Activated CD4-positive, alpha-beta T cell treated with anti-CD3 and anti-CD28 coated beads, Interleukin-2, Interleukin-6, amounts not matched to agents 100 ng/mL and 50 ng/mL, durations not matched to agents 16 hours and 8 hours (primary cell): ENCODE measurements at regions not wholly inside any gene's neighbourhood (a gene's known extent, or its start where the extent isn't known, plus 50 kb on each side); places are given as distances from the start of the nearest gene placed in this dataset.
A peak's percentile ranks its signal among the peaks of the same experiment; 100 is the strongest.
"Not testable (repeated sequence)": the region's sequence is repeated elsewhere in the genome, so short reads cannot be mapped to it uniquely, and the experiment has no call there.

Source experiments
- DNase-seq: peaks from one replicate; pipeline ENCODE4 v3.0.0-alpha.2; 2020

DNA sequence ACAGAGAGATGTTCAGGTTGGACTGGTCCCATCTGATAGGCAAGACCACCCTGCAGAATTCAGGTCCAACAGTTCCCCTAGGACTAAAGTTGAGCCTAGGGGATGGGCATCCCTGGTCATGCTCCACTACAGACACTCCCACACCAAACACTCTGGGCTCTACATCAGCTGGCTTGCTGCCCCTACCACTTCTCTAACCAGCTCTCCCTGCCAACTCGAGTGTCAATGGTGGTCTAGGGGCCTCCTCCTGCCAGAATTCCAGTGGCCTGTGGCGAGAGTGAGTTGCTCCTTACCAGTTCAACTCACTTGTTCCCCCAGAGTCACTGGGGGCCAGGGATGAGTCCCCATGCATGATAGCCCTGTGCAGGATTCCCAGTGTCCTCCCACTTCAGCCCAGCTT is 316.2 kb upstream of the PPP2R3A start:
- DNase-seq: no peak

DNA sequence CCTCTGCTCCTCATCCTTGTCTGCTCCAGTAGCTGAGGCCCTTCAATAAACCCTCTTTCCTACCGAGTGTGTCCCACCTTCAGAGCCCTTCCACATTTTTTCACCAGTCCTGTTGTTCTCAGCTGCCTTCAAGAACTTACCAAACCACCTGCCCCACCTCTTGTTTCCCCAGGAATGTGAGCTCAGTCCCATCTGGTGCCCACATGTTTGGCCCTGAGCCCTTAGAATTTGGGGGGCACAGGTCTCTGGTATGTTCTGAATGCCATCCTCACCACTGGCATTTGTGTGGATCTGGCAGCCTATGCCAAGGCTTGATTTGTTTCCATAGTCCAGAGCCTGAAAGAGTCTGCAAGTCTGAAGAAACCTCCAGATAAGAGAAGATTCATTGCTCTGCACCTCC is 315.2 kb upstream of the PPP2R3A start:
- no peak for DNase-seq

DNA sequence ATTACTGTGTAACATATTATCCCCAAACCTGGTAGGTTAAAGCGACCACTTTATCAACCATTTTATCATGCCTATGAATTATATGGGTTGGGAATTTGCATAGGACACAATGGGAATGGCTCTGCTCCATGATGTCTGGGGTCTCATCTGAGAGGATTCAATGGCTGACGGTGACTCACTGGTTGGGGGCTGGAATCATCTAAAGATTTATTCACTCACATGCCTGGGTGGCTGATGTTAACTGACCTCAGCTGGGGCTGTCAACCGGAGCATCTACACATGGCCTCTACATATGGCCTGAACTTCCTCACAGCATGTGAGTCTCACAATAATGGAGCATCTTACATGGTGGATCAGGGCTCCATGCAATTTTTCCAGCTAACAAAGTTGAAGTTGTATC is 313.1 kb upstream of the PPP2R3A start:
- DNase-seq: no peak

DNA sequence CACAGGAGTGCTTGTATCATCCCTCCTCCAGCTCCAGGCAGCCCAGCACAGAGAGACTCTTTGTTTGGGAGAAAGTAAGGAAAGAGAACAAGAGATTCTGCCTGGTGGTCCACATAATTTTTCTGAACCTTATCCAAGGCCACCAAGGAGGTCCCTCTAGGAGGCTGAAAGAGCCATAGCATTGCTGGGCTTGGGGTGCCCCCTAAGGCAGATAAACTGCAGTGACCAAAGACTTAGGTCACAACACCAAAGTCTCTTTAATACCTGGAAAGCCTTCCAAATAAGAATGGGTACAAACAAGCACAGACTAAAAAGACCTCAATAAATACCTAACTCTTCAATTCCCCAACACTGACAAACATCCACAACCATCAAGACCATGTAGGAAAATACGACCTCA is 310.2 kb upstream of the PPP2R3A start:
- no peak for DNase-seq

DNA sequence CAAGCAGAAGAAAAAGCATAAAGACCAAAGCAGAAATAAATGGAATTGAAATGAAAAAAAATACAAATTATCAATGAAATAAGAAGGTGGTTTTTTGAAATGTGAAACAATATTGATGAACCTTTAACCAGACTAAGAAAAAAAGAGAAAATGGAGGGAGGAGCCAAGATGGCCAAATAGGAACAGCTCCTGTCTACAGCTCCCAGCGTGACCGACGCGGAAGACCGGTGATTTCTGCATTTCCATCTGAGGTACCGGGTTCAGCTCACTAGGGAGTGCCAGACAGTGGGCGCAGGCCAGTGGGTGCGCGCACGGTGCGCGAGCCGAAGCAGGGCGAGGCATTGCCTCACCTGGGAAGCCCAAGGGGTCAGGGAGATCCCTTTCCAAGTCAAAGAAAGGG is 307.1 kb upstream of the PPP2R3A start:
- not testable (repeated sequence) for DNase-seq

DNA sequence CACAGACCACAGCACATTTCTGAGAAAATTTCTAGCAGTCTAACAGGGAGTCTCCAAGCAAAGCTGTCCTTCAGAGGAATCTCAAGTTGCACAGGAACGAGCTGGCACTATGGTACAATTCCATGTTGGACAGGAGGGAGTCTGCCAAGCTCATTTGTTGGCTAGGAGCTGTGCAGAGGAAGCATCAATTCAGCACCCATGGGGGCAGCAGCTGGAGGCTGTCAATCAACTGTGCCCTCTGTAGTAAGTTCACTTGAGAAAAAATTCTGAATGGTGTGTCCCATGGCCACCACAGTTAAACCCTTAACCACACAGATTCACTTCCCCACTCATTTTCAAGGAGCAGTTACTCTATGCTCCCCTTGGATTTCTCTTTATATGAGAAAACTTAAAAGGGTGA is 298.5 kb upstream of the PPP2R3A start:
- DNase-seq: no peak

DNA sequence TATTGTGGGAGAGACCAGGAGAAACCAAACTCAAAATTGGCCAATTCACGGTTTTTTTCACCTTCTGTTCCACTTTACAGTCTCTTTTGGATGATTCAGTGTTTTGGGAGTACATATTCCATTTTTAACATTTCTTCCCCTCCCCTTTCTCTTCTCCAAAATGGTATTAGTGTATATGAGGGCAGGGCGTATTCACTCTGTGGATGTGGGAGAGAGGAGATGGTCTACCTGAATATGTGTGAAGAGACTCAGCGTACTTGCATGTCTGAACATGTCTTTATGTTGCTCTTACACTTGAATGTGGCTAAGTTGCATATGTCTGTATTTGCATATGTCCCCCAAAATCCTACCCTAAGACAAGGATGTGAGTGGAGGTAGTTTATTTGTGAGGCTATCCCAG is 291.0 kb upstream of the PPP2R3A start:
- no peak for DNase-seq

DNA sequence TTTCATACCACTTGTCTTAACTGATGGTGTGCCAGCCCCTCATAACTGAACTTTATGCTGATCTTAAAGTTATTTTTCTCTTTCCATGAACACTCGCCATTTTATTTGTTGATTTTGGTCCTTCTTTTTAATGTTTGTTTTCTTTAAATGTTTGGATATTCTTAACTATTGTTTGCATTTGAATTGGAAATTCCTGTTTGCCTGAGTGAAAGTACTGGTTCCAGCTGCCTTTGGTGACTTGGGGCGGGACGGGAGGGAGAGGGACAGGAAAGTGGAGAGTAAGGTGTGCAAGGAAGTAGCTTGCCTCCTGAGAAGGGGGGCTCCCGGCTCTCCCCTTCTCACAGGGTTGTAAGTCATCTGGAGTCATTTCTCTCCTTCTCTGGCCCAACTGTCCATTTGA is 287.1 kb upstream of the PPP2R3A start:
- DNase-seq: no peak

DNA sequence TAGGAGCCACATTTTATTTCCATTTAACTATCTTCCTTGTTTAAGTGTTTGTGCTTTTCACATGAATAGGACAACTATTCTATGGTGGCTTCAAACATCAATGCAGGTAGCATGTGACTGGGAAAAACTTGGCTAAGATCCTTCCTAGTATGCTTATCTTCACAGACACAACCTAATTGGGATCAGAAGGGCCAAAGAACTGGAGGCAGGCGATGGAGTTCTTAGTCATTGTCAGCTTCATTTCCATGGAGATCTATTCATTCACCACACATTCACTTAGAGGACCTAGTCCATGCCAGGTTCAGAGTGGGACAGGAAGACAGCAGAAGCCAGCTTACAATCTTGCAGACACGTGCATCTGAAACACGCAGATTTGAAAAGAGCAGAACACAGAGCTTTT is 277.5 kb upstream of the PPP2R3A start:
- DNase-seq: no peak

DNA sequence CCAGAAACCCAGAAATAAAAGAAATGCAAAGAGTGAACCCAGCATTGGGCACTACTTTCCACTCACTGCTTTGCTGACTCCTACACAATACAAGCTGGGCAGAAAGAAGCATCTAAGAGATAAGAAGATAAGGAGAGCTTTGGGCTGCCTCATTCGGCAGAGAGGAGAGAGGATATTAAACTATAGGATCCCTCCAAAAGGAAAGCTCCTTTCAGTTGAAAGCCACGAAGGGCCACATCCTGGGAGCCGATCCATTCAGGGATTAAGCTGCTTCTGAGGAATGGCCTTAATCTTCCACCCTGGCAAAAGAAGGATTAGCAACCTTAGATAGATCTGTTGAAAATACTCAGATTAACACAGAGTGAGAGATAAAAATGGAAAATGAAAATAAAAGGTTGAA is 274.9 kb upstream of the PPP2R3A start:
- DNase-seq: no peak

DNA sequence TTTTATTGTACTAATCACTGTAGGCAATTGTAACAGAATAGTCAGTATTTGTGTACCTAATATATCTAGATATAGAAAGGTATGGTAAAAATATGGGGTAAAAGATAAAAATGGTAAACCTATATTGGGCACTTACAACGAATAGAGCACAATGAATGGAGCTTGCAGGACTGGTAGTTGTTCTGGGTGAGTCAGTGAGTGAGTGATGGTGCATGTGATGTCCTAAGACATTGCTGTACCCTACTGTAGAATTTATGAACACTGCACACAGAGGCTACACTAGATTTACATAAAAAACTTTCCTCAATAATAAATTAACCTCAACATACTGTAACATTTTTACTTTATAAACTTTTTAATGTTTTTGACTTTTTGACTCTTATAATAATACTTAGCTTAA is 274.3 kb upstream of the PPP2R3A start:
- no peak for DNase-seq

DNA sequence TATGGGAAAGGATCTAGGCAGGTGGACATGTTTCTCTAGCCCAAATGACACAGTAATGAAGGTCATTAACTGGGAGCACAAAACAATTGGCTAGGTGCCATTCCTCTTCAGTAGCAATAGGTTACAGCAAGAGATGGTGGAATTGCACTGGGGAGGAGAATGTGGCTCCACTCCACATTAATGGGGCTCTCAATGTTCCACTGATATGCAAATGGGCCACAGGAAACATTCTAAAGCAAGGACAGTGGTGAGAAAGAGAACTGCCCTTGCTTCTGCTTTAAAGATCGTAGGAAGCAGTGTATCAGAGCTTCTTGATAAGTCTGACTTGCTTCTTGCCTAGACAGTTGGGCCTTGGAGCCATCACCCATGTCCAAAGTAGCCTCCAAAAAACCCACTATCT is 271.4 kb upstream of the PPP2R3A start:
- no peak for DNase-seq

DNA sequence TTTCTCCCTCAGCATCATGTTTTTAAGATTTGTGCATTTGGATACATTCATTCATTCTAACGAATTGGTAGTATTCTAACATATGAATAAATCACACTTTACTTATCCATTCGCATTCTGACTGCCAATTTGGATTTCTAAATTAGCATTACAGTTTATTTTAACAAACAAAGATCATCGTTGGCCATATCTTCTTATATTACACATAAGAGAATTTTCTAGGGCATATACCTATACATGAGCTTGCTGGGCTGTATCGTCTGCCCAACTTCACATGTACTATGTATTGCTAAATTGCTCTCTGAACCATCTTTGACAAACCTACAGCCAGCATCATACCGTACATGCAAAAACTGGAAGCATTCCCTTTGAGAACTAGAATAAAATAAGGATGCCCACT is 265.8 kb upstream of the PPP2R3A start:
- no peak for DNase-seq

DNA sequence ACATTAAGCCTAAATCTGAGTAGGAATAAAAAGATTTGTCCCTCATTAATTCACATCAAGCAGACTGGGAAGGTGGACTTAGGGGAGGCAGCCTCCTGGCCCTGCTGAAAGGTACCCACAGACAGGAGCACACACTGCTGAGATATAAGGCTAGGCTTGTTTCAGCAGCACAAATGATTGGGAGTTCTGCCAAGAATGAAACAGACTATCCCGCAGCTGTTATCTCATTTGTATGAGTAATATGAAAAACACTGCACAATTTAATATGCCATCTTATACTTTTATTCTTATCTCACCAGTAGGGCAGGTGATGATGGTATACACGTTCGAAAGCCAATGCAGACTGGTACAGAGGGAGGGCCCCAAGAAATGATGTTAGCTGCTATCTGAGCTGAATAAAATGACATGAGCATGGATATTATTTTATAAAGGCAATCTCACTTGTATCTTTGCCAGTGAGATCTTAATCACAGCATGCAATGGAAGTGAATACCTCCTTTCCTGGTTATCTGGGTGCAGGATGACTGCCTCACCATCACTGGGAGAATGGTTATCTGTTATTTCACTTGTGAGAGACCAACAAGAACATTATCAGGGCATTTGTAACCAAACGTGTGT is 258.7 kb upstream of the PPP2R3A start:
- no peak for DNase-seq

DNA sequence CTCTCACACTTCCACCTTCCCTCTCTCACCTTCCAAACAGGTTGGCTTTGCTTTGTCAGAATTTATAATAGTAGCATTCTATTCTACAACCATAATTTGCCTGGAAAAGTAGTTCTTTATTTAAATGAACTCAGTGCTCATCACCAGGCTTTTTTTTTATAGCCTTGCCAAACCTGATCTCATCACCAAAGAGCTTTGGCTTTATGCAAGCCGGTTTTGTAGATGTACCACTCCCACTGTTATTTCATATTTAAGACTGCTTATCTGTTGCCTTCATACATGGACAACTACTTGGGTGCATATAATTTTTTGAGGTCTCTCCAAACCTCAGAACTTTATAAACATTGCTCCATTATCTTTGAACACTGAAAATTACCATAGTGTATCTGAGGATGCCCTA is 246.1 kb upstream of the PPP2R3A start:
- DNase-seq: no peak

DNA sequence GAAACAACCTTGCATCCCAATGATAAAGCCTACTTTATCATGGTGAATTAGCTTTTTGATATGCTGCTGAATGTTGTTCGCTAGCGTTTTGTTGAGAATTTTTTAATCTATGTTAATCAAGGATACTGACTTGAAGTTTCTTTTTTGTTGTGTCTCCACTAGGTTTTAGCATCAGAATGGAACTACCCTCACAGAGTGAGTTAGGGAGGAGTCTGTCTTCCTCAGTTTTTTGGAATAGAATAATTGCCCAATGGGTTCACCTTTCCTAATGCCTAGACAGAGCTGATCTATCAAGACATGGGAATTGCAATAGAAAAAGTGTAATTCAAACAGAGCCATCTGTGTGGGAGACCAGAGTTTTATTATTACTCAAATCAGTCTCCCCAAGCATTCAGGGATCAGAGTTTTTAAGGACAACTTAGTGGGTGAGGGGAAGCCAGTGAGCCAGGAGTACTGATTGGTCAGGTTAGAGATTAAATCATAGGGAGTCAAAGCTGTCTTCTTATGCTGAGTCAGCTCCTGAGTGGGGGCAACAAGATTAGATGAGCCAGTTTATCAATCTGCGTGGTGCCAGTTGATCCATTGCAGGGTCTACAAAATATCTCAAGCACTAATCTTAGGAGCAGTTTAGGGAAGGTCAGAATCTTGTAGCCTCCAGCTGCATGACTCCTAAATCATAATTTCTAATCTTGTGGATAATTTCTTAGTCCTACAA is 237.4 kb upstream of the PPP2R3A start:
- no peak for DNase-seq

DNA sequence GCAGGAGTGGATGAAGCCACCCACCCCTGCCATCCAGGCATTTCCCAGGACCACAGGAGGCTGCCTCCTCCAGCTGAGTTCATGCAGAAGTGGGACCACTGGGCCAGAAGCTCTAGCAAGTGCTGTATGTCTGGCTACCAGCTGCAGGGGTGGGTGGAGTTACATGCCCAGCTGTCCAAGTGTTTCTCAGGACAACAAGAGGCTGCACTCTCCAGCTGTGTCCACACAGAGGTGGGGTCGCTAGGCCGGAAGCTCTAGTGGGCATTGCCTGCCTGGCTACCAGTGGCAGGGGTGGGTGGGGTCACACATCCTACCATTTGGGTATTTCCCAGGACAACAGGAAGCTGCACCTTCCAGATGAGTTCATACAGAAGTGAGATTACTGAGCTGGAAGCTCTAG is 234.0 kb upstream of the PPP2R3A start:
- no peak for DNase-seq

DNA sequence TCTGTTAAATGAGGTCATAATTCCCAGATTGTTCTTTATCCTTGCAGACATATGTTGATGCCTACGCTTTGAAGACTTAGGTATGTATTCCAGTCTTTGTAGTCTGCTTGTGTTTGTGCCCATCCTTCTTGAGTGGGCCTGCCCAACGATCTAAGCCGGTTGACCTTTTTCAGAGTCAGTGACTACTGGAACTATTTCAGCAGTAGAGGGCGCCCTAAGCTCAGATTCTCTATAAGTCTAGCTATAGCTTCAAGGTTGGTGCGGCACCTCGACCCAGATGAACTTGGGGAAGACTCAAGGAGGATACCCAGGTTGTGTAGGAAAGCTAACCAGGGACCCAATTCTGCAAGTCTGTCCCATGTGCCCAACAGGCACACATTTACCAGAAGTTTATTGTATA is 228.8 kb upstream of the PPP2R3A start:
- DNase-seq: peak; percentile 52

DNA sequence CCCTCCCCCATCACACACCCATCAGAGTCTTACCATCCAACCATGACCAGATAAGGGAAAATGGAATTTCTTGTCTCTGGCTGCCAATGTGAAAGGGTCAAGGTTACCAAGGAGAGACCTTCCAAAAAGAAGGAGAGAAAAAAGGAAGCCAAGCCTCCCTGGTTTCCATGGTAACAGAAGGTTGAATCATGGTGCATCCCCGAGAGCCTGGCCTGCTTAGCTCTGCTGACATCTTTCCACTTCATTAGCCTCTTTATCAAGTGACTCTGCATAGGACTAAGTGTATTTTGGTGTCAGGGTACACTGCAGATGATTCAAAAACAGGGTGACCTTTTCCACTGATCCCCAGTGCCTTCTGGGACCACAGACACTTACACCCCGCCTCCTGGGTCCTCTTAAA is 225.7 kb upstream of the PPP2R3A start:
- DNase-seq: no peak

DNA sequence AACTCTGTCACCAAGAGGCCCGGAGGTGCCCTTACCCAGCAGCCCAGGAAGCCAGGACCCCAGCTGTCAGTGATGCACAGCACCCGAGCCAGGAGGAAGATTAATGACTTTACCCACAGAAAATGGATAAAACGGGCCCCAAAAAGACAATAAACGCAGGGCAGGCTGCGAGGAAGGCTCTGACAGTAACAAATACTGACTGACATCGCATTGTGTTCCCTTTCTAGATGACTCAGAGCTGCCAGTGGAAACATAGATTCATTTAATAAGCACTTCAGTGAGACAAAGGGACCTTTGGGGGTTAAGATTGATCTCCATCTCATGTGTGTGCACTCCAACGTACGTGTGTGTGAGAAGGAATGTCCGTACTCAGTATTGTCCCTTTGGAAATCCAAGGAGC is 225.3 kb upstream of the PPP2R3A start:
- DNase-seq: no peak

DNA sequence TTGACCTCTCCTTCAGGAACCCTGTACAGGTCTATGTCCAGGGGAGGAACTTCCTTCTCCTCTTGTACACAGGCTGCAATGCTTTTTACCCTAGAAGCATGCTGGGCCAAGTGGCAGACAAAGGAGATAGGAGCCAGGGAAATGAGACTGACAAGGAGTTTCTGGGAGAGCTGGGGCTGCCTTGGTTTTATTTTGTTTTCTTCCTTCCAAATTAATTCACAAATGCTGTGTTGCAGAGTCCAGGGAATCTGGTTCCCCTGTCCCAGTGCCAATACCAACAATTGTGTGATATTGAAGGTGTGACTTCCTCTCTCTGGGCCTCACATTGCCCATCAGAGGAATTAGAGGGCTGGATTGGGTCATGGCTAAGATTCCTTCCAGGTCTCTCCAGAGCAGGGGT is 224.8 kb upstream of the PPP2R3A start:
- DNase-seq: no peak

DNA sequence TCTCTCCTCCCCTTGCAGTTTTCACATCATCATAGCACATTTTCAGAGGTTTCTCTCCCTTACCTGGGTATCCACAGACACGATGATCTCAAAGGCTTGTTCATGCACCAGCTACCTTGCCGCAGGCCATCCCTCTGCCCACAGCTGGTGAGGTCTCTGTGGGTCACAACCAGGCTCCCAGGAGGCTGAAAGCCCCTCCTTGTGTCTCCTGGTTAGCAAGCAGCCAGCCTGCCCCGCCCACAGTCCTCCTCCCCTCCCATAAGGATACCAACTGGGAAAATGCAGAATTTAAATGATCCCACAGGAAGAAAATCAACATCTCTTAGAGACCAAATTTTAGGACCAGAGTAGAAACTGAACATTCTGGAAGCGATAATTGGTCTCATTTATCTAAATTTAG is 213.5 kb upstream of the PPP2R3A start:
- no peak for DNase-seq

DNA sequence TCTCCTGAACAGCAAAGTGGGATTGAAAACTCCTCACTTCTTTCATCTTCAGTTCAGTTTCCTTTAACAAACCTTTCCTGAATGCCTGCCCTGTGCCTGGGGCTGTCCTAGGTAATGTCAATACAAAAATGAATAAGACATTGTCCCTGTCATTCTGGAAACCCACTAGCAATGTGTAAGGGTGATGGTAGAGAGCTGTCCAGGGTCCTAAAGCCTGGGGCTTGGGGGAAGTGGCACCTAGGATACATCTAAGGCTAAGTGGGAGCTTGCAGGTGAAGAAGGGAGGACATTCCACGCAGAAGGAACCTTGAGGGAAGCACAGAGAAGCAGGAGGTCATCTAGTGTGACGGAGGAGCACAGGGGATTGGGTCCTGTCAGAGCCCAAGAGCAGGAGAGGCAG is 212.7 kb upstream of the PPP2R3A start:
- no peak for DNase-seq

DNA sequence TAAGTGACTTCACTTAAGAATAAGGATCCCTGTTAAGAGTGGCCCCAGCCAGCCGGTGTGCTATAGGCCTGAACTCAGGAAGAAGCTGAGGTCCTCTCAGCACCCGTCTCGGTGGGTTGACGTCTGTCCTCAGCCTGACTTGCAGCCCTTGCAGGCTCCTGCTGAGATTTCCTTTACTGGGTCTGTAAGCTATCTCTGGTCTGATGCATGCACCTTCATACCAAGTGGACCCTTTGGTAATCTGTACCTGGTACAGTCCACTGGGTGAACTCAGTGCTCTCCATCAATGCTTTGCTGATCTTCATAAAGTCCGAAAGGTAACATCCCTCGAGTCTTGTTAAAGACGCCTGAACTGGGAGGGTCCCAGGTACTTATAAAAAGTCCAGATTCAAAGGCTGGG is 212.0 kb upstream of the PPP2R3A start:
- DNase-seq: no peak
